Calu3 (cell line): ENCODE measurements at regions not wholly inside any gene's neighbourhood (a gene's known extent, or its start where the extent isn't known, plus 50 kb on each side); places are given as distances from the start of the nearest gene placed in this dataset.

ENCODE experiments used
- BruUV-seq: library from RNA; stranded (reverse); fragments of 400-500 nt; replicated peaks from 2 replicates; lab custom pipeline; 2021; lab: Mats Ljungman, UMichigan
- CTCF ChIA-PET: fragments of 300-600 bp; sonication (Branson Sonifier 250); formaldehyde crosslinking; loops from one replicate; lab custom pipeline; 2022; ENCODE audit warnings: antibody characterized with exemption; lab: Charles Lee
- DNase-seq: peaks from one replicate; pipeline ENCODE4 v3.0.0; 2022
- H3K27ac Mint-ChIP-seq: one replicate; pipeline ENCODE4 v1.8.0; 2022; ENCODE audit warnings: mixed read lengths; ENCODE audit not compliant: unreplicated experiment
- H3K27me3 Mint-ChIP-seq: one replicate; pipeline ENCODE4 v1.8.0; 2022; ENCODE audit warnings: mixed read lengths; ENCODE audit not compliant: unreplicated experiment
- H3K36me3 Mint-ChIP-seq: one replicate; pipeline ENCODE4 v1.8.0; 2022; ENCODE audit warnings: mild to moderate bottlenecking, moderate library complexity, mixed read lengths; ENCODE audit not compliant: insufficient read depth, unreplicated experiment
- H3K4me1 Mint-ChIP-seq: one replicate; pipeline ENCODE4 v1.8.0; 2022; ENCODE audit warnings: mild to moderate bottlenecking, low read depth, mixed read lengths; ENCODE audit not compliant: unreplicated experiment
- H3K4me3 Mint-ChIP-seq: one replicate; pipeline ENCODE4 v1.8.0; 2022; ENCODE audit warnings: mild to moderate bottlenecking, low read depth, moderate library complexity, mixed read lengths; ENCODE audit not compliant: unreplicated experiment
- H3K9me3 Mint-ChIP-seq: one replicate; pipeline ENCODE4 v1.8.0; 2022; ENCODE audit warnings: low read depth, mixed read lengths; ENCODE audit not compliant: unreplicated experiment
- intact Hi-C: fragments of 100-400 bp; cut with micrococcal nuclease; formaldehyde crosslinking; loops from one replicate; pipeline ENCODE4 v1.10.0; 2022; ENCODE audit not compliant: unreplicated experiment
- TF ChIP-seq, protein P1 (sequence below): fragments of 200-600 bp; IDR thresholded peaks from one replicate; pipeline ENCODE4 v1.8.0; 2022; ENCODE audit warnings: antibody characterized with exemption; ENCODE audit not compliant: unreplicated experiment

DNA sequence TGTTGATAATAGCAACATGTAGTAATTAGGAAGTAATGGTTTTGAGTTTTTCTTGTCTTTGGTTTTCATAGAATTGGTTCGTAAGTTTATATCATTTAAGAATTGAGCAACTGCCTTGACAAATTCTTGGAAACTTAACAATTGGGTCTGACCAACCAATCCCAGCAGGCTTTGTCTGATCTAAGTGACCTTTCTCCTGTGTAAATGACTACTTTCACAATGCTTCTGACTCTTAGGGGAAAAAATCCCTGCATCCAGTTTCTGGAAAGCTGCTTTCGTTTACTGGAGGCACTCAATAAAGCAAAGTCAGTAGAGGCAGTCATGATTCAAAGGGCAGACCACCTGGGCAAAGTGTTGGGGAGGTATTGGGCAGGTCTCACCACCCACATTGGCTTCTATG is 303.6 kb upstream of the FAM78B start:
- H3K4me1 Mint-ChIP-seq = no peaks in the 10 kb centered on the region

DNA sequence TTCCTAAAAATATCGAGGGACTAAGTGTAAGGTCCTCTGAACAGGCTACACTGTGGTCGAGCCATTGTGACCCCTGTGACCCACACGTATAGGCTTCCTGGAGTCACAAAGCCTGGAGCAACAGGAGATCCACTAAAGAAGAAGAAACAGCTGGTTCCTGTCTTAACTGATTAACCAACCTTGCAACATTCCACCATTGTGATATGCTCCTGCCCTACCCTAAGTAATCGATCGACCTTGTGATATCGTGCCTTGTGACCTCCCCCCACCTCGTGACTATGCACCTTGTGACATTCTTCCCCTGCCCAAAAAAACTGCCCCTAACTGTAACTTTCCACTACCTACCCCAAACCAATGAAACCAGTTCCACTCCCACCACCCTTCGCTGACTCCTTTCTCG is 304.6 kb upstream of the FAM78B start:
- BruUV-seq = no TSS peak
- no peak overlapping the region for H3K27ac Mint-ChIP-seq
- intact Hi-C loops = no loop called here

More for the DNA sequence above, 303.6 kb upstream of the FAM78B start:
- intact Hi-C loops = no loop called here
- TF ChIP-seq, protein P1, sequence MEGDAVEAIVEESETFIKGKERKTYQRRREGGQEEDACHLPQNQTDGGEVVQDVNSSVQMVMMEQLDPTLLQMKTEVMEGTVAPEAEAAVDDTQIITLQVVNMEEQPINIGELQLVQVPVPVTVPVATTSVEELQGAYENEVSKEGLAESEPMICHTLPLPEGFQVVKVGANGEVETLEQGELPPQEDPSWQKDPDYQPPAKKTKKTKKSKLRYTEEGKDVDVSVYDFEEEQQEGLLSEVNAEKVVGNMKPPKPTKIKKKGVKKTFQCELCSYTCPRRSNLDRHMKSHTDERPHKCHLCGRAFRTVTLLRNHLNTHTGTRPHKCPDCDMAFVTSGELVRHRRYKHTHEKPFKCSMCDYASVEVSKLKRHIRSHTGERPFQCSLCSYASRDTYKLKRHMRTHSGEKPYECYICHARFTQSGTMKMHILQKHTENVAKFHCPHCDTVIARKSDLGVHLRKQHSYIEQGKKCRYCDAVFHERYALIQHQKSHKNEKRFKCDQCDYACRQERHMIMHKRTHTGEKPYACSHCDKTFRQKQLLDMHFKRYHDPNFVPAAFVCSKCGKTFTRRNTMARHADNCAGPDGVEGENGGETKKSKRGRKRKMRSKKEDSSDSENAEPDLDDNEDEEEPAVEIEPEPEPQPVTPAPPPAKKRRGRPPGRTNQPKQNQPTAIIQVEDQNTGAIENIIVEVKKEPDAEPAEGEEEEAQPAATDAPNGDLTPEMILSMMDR = no peak
- Mint-ChIP-seq H3K9me3 (no peaks in the 10 kb centered on the region), H3K36me3 (no peaks in the 10 kb centered on the region), H3K27ac (no peak overlapping the region), H3K4me3 (no peak overlapping the region), H3K27me3 (no peaks in the 10 kb centered on the region)
- no TSS peak for BruUV-seq
- CTCF ChIA-PET = no interaction called here
- no peak for DNase-seq

DNA sequence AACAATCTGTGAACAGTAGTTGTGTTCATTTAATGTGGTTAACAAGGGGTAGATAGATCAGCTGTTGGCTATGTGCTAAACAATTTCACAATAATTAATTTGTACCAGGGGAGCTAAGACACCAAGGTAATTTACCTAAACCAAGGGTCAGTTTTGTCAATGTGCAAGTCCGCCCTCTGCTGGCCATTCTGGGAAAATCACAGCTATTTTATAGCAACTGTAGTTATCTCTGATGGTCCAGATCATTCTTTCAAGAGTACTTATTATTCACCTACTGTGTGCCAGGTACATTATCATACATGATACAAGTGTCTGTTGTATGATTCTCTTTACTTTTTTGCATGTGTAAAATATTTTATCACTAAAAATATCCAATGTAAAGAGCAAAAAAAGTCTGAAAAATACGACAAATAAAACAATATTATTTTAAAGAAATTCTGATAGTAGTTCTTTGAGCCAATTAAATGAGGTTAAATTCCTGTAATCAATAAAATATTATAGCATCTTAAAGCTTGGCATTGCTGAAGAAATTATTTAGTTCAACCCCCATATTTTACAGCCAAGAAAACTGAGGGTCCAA is 312.3 kb upstream of the FAM78B start:
- no peak overlapping the region for H3K27ac Mint-ChIP-seq
- H3K36me3 Mint-ChIP-seq = no peaks in the 10 kb centered on the region
- DNase-seq = peak; percentile 61
- H3K27me3 Mint-ChIP-seq = no peaks in the 10 kb centered on the region
- intact Hi-C loops = loop anchor here (1.0 to 5.0 kb wide), 5 partner anchors 335 to 578 kb away; no protein-coding TSS in a partner anchor
- H3K4me3 Mint-ChIP-seq = no peak overlapping the region
- no peaks in the 10 kb centered on the region for H3K4me1 Mint-ChIP-seq
- BruUV-seq = no TSS peak
- TF ChIP-seq, protein P1 = peak; percentile 65
- no peaks in the 10 kb centered on the region for H3K9me3 Mint-ChIP-seq
- CTCF ChIA-PET = interaction anchor here (0.7 to 1.1 kb wide), 4 partner anchors 11 to 554 kb away, joined by 3 to 22 read pairs (median 6); no protein-coding TSS in a partner anchor

More for the DNA sequence above, 304.6 kb upstream of the FAM78B start:
- Mint-ChIP-seq H3K9me3 (no peaks in the 10 kb centered on the region), H3K4me3 (no peak overlapping the region), H3K36me3 (no peaks in the 10 kb centered on the region), H3K4me1 (no peaks in the 10 kb centered on the region), H3K27me3 (no peaks in the 10 kb centered on the region)
- TF ChIP-seq, protein P1 = no peak
- no peak for DNase-seq
- CTCF ChIA-PET = interaction anchor here (0.6 kb wide), 1 partner anchor 16 kb away, joined by 4 read pairs; no protein-coding TSS in a partner anchor

- no peaks in the 10 kb centered on the region for H3K27me3 Mint-ChIP-seq
- no peak overlapping the region for H3K4me3 Mint-ChIP-seq
- no peaks in the 10 kb centered on the region for H3K4me1 Mint-ChIP-seq
- CTCF ChIA-PET = no interaction called here
- BruUV-seq = no TSS peak
- H3K9me3 Mint-ChIP-seq = peaks cover 3% of the 10 kb centered on the region
- H3K36me3 Mint-ChIP-seq = no peaks in the 10 kb centered on the region
- H3K27ac Mint-ChIP-seq = no peak overlapping the region
- no peak for DNase-seq
- intact Hi-C loops = no loop called here
- TF ChIP-seq, protein P1 = no peak
These were observed 317.7 kb upstream of the FAM78B start for GRCh38 chr1:166484471-166484870.
